Thyroid gland (tissue), 4 donors: ENCODE measurements at regions not wholly inside any gene's neighbourhood (a gene's known extent, or its start where the extent isn't known, plus 50 kb on each side); places are given as distances from the start of the nearest gene placed in this dataset.

Experiments used
- CTCF ChIP-seq, 6 experiments: fragments of 200-600 bp in 3 of 6; fragments of 450-650 bp in 3 of 6; sonication (generic) in 3 of 6; IDR thresholded peaks; one replicate each; pipeline ENCODE4 v1.5.1; 2016 to 2019; ENCODE audit warnings: antibody characterized with exemption in 6 of 6, mild to moderate bottlenecking in 2 of 6, inconsistent platforms in 1 of 6, moderate library complexity in 1 of 6
- POLR2A ChIP-seq, 2 donors: fragments of 450-650 bp; IDR thresholded peaks; one replicate each; pipeline ENCODE4 v1.6.1; 2017; ENCODE audit warnings: antibody characterized with exemption in 2 of 2, mild to moderate bottlenecking in 2 of 2, moderate library complexity in 1 of 2

- TF ChIP-seq CTCF (IDR thresholded peaks at IDR 0.05) (no peak), POLR2A (IDR thresholded peaks at IDR 0.05) (no peak)
These were observed 108.6 kb upstream of the ARX start for GRCh38 chrX:25124391-25124790.
